ENCODE measurements at regions not wholly inside any gene's neighbourhood (a gene's known extent, or its start where the extent isn't known, plus 50 kb on each side); places are given as distances from the start of the nearest gene placed in this dataset.

DNA sequence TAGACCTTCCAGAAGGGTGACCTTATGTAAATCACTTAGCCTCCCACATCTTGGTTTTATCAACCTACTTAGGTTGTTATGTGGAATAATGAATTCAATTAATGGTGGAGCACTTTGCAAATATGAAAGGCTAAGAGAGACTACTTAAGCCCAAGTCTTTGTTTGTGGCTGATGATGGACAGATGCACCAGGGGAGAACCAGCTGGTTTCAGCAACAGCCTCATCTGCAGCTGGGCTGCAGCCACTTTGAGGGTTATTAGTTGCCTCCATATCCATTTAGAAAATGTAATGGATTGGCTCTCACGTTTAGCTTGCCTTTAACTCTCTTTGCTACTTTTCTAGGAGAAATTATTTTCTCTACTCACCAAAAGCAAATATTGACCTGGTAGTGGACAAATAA lies 146.6 kb downstream of the ESM1 start:
- no peak for DNase-seq (ENCODE audit: extremely low read depth, low read depth)

DNA sequence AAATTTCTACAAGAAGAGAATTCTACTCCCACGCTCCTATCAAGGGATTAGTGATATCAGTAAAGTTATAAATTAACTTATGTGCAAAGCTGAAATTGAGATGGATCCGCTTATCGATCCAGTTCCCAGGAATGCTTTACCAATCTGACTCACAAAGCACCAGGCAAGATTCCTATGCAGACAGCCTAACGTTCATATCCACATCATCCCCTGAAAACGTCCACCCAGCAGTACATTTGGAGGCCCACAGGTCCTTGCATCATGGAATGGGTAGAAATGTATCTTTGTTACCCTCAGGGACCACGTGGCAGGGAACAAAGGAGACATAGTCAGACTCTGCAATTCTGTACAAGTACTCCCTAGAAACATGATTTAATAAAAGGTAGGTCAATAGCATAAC lies 147.4 kb downstream of the ESM1 start:
- no peak for DNase-seq (ENCODE audit: extremely low read depth, low read depth)
- TF ChIP-seq, protein P1, sequence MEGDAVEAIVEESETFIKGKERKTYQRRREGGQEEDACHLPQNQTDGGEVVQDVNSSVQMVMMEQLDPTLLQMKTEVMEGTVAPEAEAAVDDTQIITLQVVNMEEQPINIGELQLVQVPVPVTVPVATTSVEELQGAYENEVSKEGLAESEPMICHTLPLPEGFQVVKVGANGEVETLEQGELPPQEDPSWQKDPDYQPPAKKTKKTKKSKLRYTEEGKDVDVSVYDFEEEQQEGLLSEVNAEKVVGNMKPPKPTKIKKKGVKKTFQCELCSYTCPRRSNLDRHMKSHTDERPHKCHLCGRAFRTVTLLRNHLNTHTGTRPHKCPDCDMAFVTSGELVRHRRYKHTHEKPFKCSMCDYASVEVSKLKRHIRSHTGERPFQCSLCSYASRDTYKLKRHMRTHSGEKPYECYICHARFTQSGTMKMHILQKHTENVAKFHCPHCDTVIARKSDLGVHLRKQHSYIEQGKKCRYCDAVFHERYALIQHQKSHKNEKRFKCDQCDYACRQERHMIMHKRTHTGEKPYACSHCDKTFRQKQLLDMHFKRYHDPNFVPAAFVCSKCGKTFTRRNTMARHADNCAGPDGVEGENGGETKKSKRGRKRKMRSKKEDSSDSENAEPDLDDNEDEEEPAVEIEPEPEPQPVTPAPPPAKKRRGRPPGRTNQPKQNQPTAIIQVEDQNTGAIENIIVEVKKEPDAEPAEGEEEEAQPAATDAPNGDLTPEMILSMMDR (IDR thresholded peaks at IDR 0.05; ENCODE audit: low read depth, low read length): no peak

More for the DNA sequence above, 146.6 kb downstream of the ESM1 start:
- TF ChIP-seq, protein P1 (IDR thresholded peaks at IDR 0.05; ENCODE audit: low read depth, low read length): no peak

DNA sequence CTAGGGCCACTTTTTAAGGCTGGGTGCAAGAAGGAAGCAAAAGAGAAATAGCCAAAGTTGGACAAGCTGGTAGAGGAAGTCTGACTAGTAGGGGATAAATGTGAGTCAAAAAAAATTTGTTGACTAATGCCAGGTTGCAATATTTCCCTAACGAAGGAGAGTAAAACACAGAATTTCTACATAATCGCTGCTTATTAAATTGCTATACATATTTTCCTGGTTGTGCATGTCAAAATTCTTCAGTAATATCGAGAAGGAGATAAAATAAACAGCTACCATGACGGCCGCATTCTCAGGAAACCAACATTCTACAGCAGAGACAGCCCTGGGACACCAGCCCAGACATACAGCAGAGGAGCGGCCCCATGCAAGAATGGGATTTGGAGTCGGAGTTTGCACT lies 148.3 kb downstream of the ESM1 start:
- DNase-seq (ENCODE audit: extremely low read depth, low read depth): no peak
- TF ChIP-seq, protein P1 (IDR thresholded peaks at IDR 0.05; ENCODE audit: low read depth, low read length): no peak

DNA sequence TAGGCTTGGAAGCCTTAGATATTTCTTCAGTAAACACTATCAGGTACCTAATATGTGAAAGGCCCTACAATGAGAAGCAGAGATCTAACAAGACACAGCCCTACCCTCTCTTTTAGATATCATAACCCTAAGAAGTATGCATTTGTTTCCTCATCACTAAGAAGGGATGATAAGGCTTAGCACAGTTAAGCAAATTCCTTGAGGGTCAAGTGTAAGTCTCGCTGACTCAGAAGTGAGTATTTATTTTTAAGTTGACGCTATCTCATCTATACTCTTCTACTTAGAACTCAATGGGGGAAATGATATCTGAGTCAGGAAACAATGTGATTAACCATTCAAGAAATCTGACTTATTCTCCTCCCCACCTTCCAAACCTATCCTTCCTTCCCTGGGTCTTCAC lies 149.7 kb downstream of the ESM1 start:
- DNase-seq (ENCODE audit: extremely low read depth, low read depth): no peak
- TF ChIP-seq, protein P1 (IDR thresholded peaks at IDR 0.05; ENCODE audit: low read depth, low read length): no peak

DNA sequence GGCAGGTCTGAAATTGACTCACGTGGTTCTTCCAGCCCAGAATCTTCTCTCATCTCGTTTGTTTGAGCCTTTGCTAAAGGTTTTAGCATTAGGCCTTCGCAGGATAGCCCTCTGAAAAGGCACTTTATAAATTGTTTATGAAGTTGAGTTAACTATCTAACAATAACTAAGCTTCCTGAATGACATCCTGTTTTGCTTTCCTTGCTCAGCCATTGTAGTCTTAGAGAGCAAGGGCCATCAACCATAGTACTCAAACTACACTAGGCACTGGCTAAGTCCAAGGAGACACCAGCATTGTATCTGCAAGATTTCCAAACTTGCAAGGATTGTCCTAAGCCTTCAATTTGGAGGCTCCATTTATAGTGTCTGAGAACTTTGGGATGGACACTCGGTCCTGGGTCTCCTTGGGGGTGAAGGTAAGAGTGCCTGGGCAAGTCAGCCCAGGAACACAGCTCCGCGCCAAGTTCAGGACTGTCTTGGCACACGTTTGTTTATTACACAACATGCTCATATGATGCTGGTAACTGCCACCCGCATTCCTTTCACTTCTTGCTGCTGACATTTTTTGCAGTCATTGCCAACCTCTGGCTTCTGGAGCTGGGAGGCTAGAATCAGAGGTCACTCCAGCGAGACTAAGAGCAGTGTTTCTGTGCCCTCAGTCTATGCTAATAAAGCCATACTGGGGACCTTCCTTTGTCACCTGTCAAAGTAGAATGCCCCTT lies 151.1 kb downstream of the ESM1 start:
- TF ChIP-seq, protein P1 (IDR thresholded peaks at IDR 0.05; ENCODE audit: low read depth, low read length): no peak

DNA sequence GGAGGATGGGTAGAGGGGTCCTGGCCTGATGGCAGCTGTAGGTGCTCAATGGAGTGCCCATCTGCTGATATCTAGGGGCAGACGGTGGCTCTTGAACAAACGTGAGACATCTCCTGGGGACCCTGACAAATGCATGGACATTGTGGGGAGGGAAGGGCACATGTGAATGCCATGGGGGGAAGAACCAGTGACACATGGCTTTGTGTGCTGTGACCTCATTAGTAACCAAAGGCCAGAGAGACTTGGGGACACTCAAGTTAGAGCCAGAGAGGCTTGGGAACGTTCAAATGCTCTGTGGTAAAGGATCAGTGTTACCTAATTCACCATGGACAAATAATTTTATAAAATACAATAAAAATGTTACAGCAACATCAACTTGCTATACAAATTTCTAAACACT lies 151.8 kb downstream of the ESM1 start:
- TF ChIP-seq, protein P1 (IDR thresholded peaks at IDR 0.05; ENCODE audit: low read depth, low read length): no peak
- DNase-seq (ENCODE audit: extremely low read depth, low read depth): no peak

More for the DNA sequence above, 151.1 kb downstream of the ESM1 start:
- DNase-seq (ENCODE audit: extremely low read depth, low read depth): no peak

DNA sequence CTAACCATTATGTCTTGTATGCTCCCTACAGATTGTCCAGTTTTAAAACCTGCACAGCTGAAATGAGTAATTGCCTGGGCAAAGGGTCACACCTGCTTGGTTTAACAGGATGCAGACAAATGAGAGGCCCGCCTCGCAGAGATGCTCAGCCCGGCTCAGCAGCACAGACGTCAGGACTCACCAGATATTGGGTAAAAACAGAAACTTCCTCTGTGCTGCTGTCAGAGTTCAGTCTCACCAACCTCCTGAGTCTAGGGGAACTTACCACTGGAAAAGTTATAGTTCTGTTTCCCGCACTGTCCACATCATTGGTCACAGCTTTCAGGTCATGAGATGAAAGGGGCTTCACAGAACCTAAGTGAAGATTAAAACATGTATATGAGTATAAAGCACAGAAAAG lies 152.5 kb downstream of the ESM1 start:
- TF ChIP-seq, protein P1 (IDR thresholded peaks at IDR 0.05; ENCODE audit: low read depth, low read length): no peak
- DNase-seq (ENCODE audit: extremely low read depth, low read depth): no peak
